HG03442 (cell line): ENCODE measurements at regions not wholly inside any gene's neighbourhood (a gene's known extent, or its start where the extent isn't known, plus 50 kb on each side); places are given as distances from the start of the nearest gene placed in this dataset.
"Not testable (repeated sequence)": the region's sequence is repeated elsewhere in the genome, so short reads cannot be mapped to it uniquely, and the experiment has no call there.

Source experiments
- ATAC-seq: cut with Tn5 transposase; IDR thresholded peaks from one replicate; pipeline ENCODE4 v1.9.1; 2021; ENCODE audit warnings: mild to moderate bottlenecking, moderate library complexity; ENCODE audit not compliant: unreplicated experiment

DNA sequence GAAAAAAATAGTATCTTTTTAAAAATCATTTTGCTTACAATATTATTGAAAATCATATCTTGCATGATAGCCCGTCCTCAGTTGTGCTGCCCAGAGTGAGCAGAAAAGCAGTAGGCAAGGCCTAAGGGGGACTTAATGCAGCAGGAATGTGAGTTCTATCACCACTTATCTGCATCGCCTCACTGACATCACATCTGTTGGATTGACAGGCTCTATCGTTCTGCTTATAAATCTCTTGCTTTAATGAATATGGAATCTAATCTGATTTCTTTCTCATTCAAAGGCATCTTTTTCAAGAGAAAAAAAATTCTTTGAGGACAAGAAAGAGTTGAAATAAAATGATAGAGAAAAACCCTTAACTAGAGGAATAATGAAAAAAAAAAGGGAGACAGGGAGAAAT lies 249.9 kb downstream of the PAPSS1 start:
- no peak for ATAC-seq

DNA sequence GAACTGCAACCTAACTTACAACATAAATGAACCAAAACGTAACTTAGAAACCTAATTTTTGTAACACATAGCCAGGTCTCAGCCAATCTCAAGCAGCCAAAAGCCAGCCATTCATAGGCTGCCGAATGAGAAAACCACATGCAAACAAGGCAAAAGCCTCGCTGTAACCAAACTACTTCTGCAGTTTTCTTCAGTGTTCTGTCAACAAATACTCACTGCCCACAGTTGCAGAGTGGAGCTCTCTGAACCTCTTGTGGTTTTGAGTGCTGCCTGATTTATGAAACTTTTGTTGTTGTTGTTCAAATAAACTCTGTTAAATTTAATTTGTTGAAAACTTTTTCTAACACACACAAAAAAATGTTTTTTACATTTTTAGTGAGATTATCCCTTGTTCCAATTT lies 251.2 kb downstream of the PAPSS1 start:
- ATAC-seq: peak; percentile 57

DNA sequence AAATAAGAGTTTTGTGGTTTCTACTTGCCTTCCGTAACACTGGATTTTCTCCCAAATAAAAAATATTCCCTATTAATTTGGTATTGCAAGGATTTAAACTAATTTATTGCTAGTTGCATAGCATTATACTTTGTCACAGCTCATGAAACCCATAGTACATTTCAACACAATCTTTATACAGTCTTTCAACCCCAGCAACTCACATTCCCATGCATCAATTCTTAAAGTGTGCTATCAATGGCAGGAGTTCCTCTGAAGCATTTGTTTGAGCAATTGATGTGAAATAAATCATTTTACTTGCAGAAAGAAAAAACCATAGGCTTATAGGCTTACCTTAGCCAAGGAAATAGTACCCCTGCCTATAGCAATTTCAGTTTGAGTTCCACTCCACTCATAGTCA lies 251.9 kb downstream of the PAPSS1 start:
- no peak for ATAC-seq

DNA sequence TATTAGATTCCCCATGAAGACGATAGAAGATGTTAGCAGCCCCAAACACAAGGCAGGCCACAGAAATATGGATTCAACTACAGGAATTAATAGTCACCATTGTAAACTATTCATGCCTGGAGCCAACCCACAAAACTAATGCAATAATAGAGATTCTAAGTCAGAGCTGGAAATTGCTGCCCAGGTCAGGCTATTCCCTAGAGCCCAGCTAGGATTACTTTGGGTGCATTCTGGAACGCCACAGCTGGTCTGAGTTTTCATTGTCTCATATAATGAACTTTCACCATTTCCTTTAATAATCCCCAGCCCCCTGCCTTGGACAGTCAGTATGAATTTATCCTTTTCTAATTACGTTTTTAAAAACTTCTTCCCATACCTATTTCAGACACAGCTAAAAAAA lies 252.6 kb downstream of the PAPSS1 start:
- no peak for ATAC-seq

DNA sequence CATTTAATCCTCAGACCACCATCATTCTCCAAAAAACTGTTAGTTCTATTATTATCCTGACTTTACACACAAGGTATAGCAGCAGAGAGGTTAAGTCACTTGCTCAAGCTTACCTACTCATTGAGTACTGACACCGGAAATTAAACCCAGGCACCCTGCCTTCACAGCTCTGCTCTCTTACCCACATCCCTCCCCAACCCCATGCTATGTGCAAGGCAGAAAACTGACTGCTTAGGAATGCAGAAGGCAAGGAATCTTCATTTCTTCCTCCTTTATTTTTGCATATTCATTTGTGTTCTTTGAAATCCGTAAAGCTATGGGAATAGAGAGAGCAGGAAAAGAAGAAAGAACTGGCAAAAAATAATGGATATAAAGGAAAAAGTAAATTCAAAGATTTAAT lies 261.8 kb downstream of the PAPSS1 start:
- no peak for ATAC-seq

DNA sequence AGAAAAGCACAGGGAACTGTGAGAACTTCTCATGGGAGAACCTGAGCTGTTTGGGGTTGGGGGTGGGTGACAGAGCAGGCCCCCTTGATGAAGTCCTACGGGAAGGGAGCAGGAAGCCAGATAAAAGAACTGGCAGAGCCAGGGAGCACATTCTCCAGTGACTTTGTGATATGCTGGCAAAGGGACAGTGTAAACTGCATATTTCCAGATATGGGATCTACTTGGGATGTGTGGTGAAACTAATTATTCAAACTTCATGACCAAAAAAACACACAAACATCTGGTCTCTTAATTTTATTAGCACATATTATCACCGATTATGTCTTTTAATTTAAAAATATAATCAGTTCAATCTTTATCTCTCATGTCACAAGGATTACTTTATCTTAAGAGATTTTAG lies 266.0 kb downstream of the PAPSS1 start:
- no peak for ATAC-seq

DNA sequence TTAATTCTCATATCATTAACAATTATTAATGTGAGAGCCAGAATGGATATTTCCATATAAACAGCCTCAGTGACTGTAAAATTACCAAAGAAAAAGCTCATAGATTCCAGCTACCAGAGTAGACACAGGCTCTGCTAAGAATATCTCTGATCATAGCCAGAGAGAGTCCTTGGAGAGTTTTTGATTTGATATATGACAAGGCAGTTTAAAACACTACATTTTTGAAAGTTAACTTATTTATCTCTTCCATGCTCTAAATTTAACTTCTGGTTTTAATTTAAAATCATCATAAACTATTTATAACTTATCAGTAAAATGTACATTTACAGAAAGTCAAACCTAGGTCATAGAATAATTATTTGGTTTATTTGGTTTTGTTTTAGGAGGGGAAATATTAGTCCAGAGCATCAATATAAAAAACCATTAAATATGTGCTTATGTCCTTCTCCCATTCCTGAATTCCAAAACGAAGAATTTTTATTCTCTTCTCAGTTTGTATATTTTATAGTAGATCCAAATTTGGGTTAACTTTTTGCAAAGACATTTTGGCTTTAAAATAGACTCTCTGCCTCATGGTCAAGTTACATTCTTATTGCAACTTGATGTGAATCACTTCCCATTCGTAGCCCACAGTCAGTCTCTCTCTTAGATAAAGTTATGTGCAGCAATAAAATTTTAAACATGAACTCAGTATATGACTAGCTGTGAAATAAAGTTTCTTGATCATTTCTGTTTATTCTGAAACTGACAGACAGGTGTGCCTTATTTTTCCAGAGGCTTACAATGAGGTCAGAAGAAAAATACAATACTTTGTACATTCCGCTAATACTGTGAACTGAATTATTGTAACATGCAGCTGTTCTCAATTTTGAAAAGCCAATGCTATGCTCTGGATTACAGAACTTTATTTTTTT lies 267.1 kb downstream of the PAPSS1 start:
- no peak for ATAC-seq

DNA sequence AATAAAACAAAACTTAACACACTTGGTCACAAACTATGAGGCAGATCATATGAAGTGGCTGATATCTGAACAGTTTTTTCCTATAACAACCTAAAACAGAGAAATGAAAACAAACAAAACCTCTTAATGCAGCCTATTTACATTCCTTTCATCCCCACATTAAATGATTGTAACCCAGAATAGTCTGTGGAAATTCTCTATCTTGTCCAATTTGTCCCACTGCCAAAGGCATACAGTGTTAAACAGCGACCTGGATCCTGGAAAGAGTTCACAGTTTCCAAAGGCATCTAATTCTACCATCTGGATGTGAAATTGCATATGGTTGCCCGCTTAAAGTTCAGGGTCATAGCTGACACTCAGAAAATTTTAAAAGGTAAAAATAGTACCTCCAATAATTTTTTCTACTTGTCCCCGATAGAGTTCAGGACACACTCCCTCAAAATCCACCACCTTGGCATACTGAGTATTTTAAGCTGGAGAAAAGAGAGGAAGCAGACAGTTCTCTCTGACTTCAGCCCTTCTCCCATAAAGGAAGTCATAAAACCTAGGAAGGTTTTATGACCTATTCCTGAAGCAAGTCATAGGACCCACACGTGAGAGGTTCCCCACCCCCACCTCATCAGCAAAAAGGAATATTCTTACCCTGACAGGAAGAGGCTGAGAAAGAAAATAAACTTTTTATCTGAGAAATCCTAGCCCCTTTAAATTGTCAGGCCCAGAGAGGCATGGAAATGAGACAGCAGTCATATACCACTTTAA lies 270.2 kb downstream of the PAPSS1 start:
- no peak for ATAC-seq

DNA sequence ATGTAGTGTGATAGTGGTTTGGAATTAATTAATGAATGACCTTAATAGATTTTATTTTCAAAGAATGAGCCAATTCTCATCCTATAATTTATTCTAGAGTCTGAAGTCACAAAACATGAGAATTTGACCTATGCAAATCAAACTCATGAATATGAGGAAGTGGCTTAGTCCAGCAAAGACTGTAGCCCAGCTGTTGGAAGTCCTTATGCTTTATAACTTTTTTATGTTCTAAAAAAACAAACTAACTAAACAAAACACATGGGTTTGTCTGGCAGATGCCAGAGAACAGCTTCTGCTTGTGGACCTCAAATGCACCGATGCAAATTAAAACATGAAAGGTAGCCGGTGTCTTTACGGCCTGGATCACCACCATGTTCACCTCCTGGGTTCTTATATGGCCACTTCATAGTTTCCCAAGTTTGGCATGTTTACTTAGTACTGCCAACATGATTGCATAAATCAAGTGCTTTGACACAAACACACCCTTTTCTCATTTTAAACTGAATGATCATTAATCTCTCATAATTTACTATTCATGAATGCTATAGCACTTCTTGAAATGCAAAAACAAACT lies 277.4 kb downstream of the PAPSS1 start:
- ATAC-seq: no peak

DNA sequence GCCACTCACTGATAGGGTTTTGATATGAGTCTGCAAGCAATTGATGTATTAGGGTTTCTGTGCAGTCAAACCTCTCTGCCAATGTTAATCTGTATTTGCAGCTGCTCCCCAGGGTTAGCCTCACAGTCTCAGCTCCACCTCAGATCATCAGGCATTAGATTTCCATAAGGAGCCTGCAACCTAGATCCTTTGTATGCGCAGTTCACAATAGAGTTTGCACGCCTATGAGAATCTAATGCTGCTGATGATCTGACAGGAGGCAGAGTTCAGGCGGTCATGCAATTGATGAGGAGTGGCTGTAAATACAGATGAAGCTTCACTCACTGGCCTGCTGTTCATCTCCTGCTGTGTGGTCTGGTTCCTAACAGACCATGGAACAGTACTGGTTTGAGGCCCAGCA lies 280.6 kb downstream of the PAPSS1 start:
- ATAC-seq: no peak

DNA sequence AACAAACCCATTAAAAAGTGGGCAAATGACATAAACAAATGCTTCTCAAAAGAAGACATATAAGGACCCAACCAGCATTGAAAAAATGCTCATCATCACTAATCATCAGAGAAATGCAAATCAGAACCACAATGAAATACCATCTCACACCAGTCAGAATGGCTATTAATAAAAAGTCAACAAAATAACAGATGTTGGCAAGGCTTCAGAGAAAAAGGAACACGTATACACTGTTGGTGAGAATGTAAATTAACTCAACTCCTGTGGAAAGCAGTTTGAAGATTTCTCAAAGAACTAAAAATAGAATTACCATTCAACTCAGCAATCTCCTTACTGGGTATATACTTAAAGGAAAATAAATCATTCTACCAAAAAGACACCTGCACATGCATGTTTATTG lies 283.6 kb downstream of the PAPSS1 start:
- ATAC-seq: not testable (repeated sequence)

DNA sequence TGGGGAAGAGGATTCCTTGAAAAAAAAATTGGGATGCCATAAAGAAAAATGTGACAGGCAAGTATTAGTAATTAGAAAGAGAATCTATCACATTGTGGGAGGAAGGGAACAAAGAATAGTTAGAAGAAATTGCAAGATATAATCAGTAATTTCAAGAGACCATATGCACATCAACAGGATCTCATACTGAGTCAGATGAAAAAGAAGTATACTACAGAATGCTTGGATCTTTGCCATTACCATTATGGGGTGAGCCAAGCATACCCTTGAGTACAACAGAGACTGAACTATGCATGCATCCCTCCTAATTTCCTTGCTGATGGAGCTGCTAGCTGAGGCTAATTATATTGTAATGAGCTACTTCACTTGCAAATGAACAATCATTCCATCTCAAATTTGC lies 287.6 kb downstream of the PAPSS1 start:
- no peak for ATAC-seq

DNA sequence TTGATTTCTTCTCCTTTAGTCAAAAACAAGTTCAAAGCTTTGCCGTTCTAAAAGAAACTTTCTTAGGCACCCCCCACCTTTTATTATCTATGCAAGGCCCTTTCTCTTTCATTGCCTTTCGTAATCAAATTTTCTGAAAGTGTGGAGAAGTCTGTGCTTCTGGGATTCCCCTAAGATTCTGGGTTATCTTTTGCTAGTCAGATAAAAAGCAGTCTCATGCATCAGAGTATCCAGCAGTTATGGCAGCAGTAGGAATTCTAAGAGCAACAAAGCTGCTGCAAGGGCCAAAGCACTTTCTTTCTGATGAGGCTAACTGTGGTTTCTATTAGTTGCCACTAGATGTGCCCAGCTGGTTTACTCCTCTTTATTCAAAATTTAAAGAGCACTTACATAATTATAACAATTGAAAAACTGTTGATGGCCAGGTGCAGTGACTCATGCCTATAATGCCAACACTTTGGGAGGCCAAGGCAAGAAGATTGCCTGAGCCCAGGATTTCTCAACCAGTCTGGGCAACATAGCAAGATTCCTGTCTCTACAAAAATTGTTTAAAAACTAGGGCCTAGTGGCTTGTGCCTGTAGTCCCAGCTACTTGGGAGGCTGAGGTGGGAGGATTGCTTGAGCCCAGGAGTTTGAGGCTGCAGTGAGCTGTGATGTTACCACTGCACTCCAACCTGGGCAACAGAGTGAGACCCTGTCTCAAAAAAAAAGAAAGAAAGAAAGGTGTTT lies 296.2 kb downstream of the PAPSS1 start:
- ATAC-seq: no peak

DNA sequence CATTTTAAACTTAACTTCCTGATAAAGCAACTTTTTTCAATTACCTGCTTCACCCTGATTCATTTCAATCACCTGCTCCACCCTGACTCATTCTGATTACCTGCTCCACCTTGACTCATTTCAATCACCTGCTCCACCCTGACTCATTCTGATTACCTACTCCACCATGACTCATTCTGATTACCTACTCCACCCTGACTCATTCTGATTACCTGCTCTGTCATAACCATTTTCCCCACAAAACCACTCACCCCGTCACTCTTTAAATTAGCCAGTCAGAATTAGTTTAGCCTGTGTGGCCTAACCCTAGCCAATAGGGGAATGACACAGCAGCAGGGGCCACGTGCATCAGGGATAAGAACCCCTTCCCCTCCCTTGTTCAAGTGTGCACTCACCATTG lies 300.5 kb downstream of the PAPSS1 start:
- not testable (repeated sequence) for ATAC-seq

DNA sequence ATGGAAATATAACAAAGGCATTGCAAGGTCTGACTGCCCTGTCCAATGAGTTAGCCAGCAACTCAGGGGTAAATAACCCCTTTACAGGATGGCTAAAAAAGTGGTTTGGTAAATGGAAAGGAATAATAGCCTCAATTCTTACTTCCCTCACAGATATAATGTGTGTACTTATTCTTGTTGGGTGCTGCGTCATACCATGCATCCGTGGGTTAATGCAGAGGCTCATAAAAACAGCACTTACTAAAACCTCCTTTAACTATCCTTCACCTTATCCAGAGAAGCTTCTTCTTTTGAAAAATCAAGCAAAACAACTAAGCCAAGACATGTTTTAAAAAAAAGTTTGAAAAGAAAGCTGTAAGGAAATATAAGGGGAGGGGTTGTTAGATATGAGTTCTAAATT lies 301.0 kb downstream of the PAPSS1 start:
- no peak for ATAC-seq

DNA sequence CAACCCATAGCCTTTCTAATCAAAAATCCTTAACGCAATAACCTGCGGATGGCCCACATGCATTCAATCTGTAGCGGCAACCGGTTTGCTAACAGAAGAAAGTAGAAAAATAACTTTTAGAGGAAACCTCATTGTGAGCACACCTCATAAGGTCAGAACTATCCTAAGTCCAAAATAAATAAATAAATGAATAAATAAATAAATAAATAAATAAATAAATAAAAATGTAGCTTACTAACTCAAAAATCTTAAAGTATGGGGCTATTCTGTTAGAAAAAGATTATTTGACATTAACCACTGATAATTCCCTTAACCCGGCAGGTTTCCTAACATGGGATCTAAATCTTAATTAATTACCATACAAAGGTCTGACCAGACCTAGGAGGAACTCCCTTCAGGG lies 304.5 kb downstream of the PAPSS1 start:
- ATAC-seq: not testable (repeated sequence)

DNA sequence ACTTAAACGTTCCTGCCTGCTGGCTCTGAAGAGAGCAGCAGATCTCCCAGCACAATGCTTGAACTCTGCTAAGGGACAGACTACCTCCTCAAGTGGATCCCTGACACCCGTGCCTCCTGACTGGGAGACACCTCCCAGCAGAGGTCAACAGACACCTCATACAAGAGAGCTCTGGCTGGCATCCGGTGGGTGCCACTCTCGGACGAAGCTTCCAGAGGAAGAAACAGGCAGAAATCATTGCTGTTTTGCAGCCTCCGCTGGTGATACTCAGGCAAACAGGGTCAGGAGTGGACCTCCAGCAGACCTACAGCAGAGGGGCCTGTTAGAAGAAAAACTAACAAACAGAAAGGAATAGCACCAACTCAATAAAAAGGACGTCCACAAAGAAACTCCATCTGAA lies 310.2 kb downstream of the PAPSS1 start:
- not testable (repeated sequence) for ATAC-seq

DNA sequence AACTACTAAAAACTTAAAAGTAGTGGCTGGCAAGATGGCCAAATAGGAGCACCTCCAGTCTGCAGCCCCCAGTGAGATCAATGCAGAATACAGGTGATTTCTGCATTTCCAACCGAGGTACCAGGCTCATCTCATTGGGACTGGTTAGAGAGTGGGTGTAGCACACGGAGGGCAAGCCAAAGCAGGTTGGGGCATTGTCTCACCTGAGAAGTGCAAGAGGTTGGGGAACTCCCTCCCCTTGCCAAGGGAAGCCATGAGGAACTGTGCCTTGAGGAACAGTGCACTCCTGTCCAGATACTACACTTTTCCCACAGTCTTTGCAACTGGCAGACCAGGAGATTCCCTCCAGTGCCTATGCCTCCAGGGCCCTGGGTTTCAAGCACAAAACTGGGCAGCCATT lies 311.1 kb downstream of the PAPSS1 start:
- no peak for ATAC-seq

DNA sequence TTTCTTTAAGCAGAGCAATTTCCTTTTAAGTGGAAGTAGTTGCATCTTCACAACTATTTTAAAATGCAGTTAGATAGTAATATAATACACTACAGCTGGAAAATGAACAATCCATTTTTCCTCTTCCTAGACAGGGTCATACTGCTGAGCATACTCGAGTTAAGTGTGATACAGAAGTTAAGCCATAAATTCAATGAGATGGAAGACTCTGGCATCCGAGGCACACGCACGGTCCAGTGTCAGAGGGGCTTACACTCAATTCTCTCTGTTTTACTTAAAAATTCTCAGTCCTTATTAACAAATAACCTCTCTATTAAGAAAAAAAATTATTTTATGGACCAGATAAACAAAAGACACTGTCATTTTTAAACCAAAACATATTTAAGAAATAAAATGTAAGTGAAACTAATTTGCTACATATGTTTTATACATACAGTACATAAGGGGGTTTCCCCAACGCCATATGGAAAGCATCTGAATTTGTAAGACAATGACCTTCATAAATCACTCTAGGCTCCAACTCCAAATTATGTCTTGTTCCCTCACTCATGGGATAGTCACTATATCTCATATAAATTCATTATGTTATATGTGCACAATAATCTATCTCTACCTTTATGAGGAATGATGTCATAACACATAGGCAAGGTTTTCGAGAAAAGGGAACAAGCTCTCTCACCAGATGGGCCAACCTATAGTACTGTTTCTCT lies 315.3 kb downstream of the PAPSS1 start:
- no peak for ATAC-seq

DNA sequence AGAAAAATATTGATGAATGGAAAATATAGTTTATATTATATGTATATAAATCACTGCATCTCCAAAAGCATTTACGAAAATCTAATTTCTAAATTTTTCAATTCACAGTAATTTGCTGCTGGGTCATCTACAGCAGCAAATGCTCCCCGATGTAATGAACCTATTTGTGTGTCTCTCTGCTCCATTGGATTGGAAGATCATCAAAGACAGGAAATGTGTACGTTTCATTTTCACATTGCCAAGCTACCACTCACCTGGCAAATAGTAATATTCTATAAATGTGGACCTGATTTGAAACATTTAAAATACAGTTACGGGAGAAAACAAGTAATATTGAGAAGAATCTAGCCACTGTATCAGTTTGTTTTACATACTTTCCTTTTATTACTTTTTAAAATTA lies 317.7 kb downstream of the PAPSS1 start:
- no peak for ATAC-seq

DNA sequence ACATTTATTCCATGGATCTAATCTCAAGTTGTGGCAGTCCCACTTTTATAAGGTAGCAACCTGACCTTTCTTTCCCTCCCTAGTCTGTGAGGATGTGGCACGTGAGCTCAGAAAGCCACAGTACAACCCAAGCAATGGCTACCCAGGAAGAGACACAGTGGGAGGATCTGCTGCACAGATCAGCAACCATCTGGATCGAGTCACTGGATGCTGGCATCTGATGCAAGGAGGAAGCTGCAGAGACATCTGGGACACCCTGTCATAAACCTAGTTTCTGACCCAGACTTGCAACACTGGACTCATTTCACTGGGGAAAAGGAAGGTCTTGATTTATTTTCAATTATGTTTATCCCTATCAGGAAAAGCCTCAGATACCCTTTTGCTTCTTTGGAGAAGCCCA lies 327.1 kb downstream of the PAPSS1 start:
- ATAC-seq: no peak
